PC-3 (cell line): ENCODE measurements at regions not wholly inside any gene's neighbourhood (a gene's known extent, or its start where the extent isn't known, plus 50 kb on each side); places are given as distances from the start of the nearest gene placed in this dataset.
A peak's percentile ranks its signal among the peaks of the same experiment; 100 is the strongest.

Source experiments
- ATAC-seq: fragments of 200-7000 bp; cut with Tn5 transposase; 2 replicates; pipeline ENCODE4 v1.9.1; 2020; ENCODE audit warnings: mild to moderate bottlenecking, moderate library complexity
- BruUV-seq: library from RNA; stranded (reverse); fragments of 400-500 nt; replicated peaks from 2 replicates; lab custom pipeline; 2021; lab: Mats Ljungman, UMichigan
- CTCF ChIA-PET: fragments of 300-600 bp; sonication (Branson Sonifier 250); formaldehyde crosslinking; loops from one replicate; lab custom pipeline; 2022; ENCODE audit warnings: antibody characterized with exemption; lab: Charles Lee
- POLR2A ChIA-PET: fragments of 300-600 bp; sonication (Branson Sonifier 250); formaldehyde crosslinking; loops from one replicate; lab custom pipeline; 2022; ENCODE audit warnings: antibody characterized with exemption; ENCODE audit not compliant: unreplicated experiment; lab: Charles Lee
- DNase-seq: peaks from one replicate; pipeline ENCODE4 v3.0.0-alpha.2; 2015
- H2AFZ ChIP-seq: fragments of 300-600 bp; sonication (generic); 2 replicates; pipeline ENCODE4 v1.6.0; 2016; ENCODE audit warnings: antibody characterized with exemption, low read length
- H3F3A ChIP-seq: fragments of 300-600 bp; sonication (generic); one replicate; pipeline ENCODE4 v1.6.0; 2017; ENCODE audit warnings: antibody characterized with exemption, low read length, control low read depth, mild to moderate bottlenecking; ENCODE audit not compliant: unreplicated experiment
- H3K27ac ChIP-seq: fragments of 300-600 bp; sonication (generic); 2 replicates; pipeline ENCODE4 v1.5.1; 2016; ENCODE audit warnings: mild to moderate bottlenecking, low read length
- H3K27me3 ChIP-seq: fragments of 300-600 bp; sonication (generic); 2 replicates; pipeline ENCODE4 v1.6.1; 2016; ENCODE audit warnings: low read length, mixed read lengths
- H3K36me3 ChIP-seq: fragments of 300-600 bp; sonication (generic); 2 replicates; pipeline ENCODE4 v1.6.1; 2016; ENCODE audit warnings: low read depth, mixed run types, low read length, mixed read lengths
- H3K4me1 ChIP-seq: fragments of 300-600 bp; sonication (generic); 2 replicates; pipeline ENCODE4 v1.5.1; 2016; ENCODE audit warnings: low read length; ENCODE audit not compliant: insufficient read depth
- H3K4me2 ChIP-seq: fragments of 300-600 bp; sonication (generic); 2 replicates; pipeline ENCODE4 v1.6.0; 2016; ENCODE audit warnings: low read length
- H3K4me3 ChIP-seq: fragments of 300-600 bp; sonication (generic); 2 replicates; pipeline ENCODE4 v1.5.1; 2016; ENCODE audit warnings: mild to moderate bottlenecking, low read length, mixed read lengths
- H3K79me2 ChIP-seq: fragments of 300-600 bp; sonication (generic); 2 replicates; pipeline ENCODE4 v1.6.1; 2017; ENCODE audit warnings: low read length, mixed read lengths
- H3K9ac ChIP-seq: fragments of 300-600 bp; sonication (generic); 2 replicates; pipeline ENCODE4 v1.6.0; 2016; ENCODE audit warnings: mild to moderate bottlenecking, low read length
- H3K9me2 ChIP-seq: fragments of 300-600 bp; sonication (generic); replicated peaks from 2 replicates; pipeline ENCODE4 v1.6.1; 2016; ENCODE audit warnings: mixed run types, low read length, mixed read lengths
- H3K9me3 ChIP-seq: fragments of 300-600 bp; sonication (generic); 2 replicates; pipeline ENCODE4 v1.6.1; 2016; ENCODE audit warnings: low read length, mixed read lengths
- H4K20me1 ChIP-seq: fragments of 300-600 bp; sonication (generic); 2 replicates; pipeline ENCODE4 v1.6.1; 2016; ENCODE audit warnings: low read length, mixed read lengths
- EZH2 ChIP-seq: fragments of 300-600 bp; sonication (generic); IDR thresholded peaks from one replicate; pipeline ENCODE4 v1.6.1; 2017; ENCODE audit warnings: antibody characterized with exemption, mild to moderate bottlenecking, low read length; ENCODE audit not compliant: unreplicated experiment
- EZH2phosphoT487 ChIP-seq: fragments of 300-600 bp; sonication (generic); IDR thresholded peaks from 2 replicates; pipeline ENCODE4 v1.6.1; 2018; ENCODE audit warnings: mild to moderate bottlenecking, antibody characterized with exemption, low read length, borderline replicate concordance
- intact Hi-C: fragments of 100-400 bp; cut with micrococcal nuclease; formaldehyde crosslinking; loops from 2 replicates; pipeline ENCODE4 v1.9.0; 2023
- TF ChIP-seq, protein P1 (sequence below): fragments of 300-600 bp; sonication (generic); conservative IDR thresholded peaks from 2 replicates; pipeline ENCODE4 v1.5.1; 2017; ENCODE audit warnings: antibody characterized with exemption, low read depth, mild to moderate bottlenecking, low read length

DNA sequence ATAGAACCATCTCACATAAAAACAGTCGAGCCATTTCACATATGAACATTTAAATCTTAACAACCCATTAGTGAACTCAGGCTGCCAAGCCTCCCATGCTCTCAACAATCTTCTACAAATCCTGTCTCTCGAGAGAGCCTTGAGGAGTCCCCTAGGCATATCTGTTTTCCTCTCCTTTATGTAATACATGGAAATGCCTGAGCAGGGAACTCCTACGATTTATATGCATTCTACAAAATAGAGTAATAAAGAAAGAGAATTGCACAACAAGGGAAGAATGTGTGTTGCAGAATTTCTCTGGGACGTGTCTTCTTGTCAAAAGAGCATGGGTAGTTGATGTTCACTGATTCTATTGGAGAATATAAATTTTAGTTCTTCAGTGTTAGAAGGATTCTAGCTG, 101.8 kb upstream of the VCX2 start:
- Histone ChIP-seq H2AFZ (no peak overlapping the region), H3F3A (no peaks in the 10 kb centered on the region), H3K9ac (no peak overlapping the region), H3K27ac (peak overlapping the region; percentile 54), H3K9me3 (no peaks in the 10 kb centered on the region), H4K20me1 (no peaks in the 10 kb centered on the region), H3K27me3 (no peaks in the 10 kb centered on the region), H3K4me3 (no peak overlapping the region), H3K9me2 (no peaks in the 10 kb centered on the region), H3K4me1 (peaks cover 23% of the 10 kb centered on the region), H3K4me2 (peak overlapping the region; percentile 71; the same call in 1 of the 2 replicates), H3K36me3 (no peaks in the 10 kb centered on the region), H3K79me2 (no peaks in the 10 kb centered on the region)
- no TSS peak for BruUV-seq
- ChIA-PET POLR2A (no interaction called here), CTCF (no interaction called here)
- DNase-seq (no peak), ATAC-seq (no peak)
- TF ChIP-seq EZH2phosphoT487 (no peak), EZH2 (no peak)
- TF ChIP-seq, protein P1, sequence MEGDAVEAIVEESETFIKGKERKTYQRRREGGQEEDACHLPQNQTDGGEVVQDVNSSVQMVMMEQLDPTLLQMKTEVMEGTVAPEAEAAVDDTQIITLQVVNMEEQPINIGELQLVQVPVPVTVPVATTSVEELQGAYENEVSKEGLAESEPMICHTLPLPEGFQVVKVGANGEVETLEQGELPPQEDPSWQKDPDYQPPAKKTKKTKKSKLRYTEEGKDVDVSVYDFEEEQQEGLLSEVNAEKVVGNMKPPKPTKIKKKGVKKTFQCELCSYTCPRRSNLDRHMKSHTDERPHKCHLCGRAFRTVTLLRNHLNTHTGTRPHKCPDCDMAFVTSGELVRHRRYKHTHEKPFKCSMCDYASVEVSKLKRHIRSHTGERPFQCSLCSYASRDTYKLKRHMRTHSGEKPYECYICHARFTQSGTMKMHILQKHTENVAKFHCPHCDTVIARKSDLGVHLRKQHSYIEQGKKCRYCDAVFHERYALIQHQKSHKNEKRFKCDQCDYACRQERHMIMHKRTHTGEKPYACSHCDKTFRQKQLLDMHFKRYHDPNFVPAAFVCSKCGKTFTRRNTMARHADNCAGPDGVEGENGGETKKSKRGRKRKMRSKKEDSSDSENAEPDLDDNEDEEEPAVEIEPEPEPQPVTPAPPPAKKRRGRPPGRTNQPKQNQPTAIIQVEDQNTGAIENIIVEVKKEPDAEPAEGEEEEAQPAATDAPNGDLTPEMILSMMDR, result no peak
- intact Hi-C loops, result no loop called here

DNA sequence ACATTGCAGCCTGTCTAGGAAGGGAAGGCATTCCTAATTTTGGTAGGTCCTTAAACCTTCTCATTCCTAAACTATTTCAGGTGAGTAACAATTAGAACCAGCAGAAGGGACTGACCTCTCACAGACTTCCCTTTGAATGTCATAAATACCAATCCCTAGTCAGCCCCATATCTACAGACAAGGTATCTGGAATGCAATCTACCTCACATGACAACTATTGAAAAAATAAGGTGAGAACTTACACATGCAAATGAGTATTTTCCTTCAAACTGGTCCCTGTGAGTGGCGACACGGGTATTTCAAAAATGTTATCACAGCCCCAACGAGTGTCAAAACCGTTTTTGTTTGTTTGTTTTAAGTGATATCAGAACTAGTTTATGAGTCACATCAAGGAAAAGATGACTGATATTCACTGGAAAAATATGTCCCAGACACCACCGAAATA, 102.4 kb upstream of the VCX2 start:
- peak; percentile 74 for DNase-seq
- Histone ChIP-seq H3K4me2 (peak overlapping the region; percentile 71), H3F3A (no peaks in the 10 kb centered on the region), H3K79me2 (no peaks in the 10 kb centered on the region), H3K9me2 (no peaks in the 10 kb centered on the region), H3K36me3 (no peaks in the 10 kb centered on the region), H2AFZ (peak overlapping the region; percentile 49), H3K4me3 (peak overlapping the region; percentile 38), H3K9me3 (no peaks in the 10 kb centered on the region), H3K4me1 (peaks cover 23% of the 10 kb centered on the region), H3K27me3 (no peaks in the 10 kb centered on the region), H4K20me1 (no peaks in the 10 kb centered on the region), H3K27ac (peak overlapping the region; percentile 54), H3K9ac (no peak overlapping the region)
- TF ChIP-seq, protein P1, result no peak
- TF ChIP-seq EZH2, result no peak
- no peak for TF ChIP-seq EZH2phosphoT487
- ChIA-PET POLR2A (no interaction called here), CTCF (no interaction called here)
- BruUV-seq, result no TSS peak
- ATAC-seq, result peak; percentile 76
- intact Hi-C loops, result no loop called here

DNA sequence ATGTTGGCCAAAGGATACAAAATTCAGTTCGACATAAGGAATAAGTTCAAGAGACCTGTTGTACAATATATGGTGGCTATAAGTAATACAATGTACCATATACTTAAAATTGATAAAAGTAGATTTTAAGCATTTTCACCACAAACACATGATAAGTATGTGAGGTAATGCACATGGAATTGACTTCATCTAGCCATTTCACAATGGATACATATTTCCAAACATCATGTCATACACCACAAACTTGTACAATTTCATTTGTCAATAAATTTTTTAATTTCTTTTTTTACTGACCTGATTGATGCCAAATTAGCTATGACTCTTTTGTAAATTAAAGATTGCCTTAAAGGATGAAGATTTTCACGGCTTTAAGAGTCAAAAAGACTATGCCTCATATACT, 103.1 kb upstream of the VCX2 start:
- Histone ChIP-seq H3K36me3 (no peaks in the 10 kb centered on the region), H4K20me1 (no peaks in the 10 kb centered on the region), H3K4me1 (peaks cover 23% of the 10 kb centered on the region), H3K9ac (no peak overlapping the region), H3K27ac (peak overlapping the region; percentile 54), H3K4me3 (0 out of 2 replicates have a peak overlapping the region, but pooled peaks have one; percentile 38), H3K4me2 (peak overlapping the region; percentile 71), H3K27me3 (no peaks in the 10 kb centered on the region), H3F3A (no peaks in the 10 kb centered on the region), H2AFZ (no peak overlapping the region), H3K9me2 (no peaks in the 10 kb centered on the region), H3K79me2 (no peaks in the 10 kb centered on the region), H3K9me3 (no peaks in the 10 kb centered on the region)
- no peak for TF ChIP-seq EZH2phosphoT487
- TF ChIP-seq EZH2, result no peak
- TF ChIP-seq, protein P1, result no peak
- ChIA-PET POLR2A (no interaction called here), CTCF (no interaction called here)
- BruUV-seq, result no TSS peak
- intact Hi-C loops, result no loop called here
- no peak for ATAC-seq
- DNase-seq, result no peak
